GM23248 (cell line): ENCODE measurements at regions not wholly inside any gene's neighbourhood (a gene's known extent, or its start where the extent isn't known, plus 50 kb on each side); places are given as distances from the start of the nearest gene placed in this dataset.

Experiments used
- EZH2 ChIP-seq: fragments of 200-600 bp; sonication (generic); IDR thresholded peaks from 2 replicates; pipeline ENCODE4 v1.6.1; 2018; ENCODE audit warnings: antibody characterized with exemption, mild to moderate bottlenecking; ENCODE audit not compliant: insufficient read depth, poor library complexity, severe bottlenecking
- EZH2phosphoT487 ChIP-seq: fragments of 200-600 bp; sonication (generic); IDR thresholded peaks from 2 replicates; pipeline ENCODE4 v1.6.1; 2018; ENCODE audit warnings: antibody characterized with exemption, moderate library complexity, mild to moderate bottlenecking, low read depth; ENCODE audit not compliant: insufficient read depth

- TF ChIP-seq EZH2phosphoT487 = no peak
- no peak for TF ChIP-seq EZH2
Measured at GRCh38 chr4:15162465-15163283, 160.4 kb downstream of the CPEB2 start.
